GM21717 (cell line): ENCODE measurements at regions not wholly inside any gene's neighbourhood (a gene's known extent, or its start where the extent isn't known, plus 50 kb on each side); places are given as distances from the start of the nearest gene placed in this dataset.
"Not testable (repeated sequence)": the region's sequence is repeated elsewhere in the genome, so short reads cannot be mapped to it uniquely, and the experiment has no call there.

Experiments used
- ATAC-seq: cut with Tn5 transposase; IDR thresholded peaks from one replicate; pipeline ENCODE4 v1.9.1; 2021; ENCODE audit warnings: mild to moderate bottlenecking, moderate library complexity; ENCODE audit not compliant: unreplicated experiment

- no peak for ATAC-seq
These were observed 358.2 kb upstream of the FRG2C start for GRCh38 chr3:75305901-75306300.

GRCh38 chr3:75311306-75311705, 352.8 kb upstream of the FRG2C start:
- ATAC-seq = not testable (repeated sequence)

GRCh38 chr3:75312469-75312868, 351.7 kb upstream of the FRG2C start:
- not testable (repeated sequence) for ATAC-seq

- not testable (repeated sequence) for ATAC-seq
These were observed 344.4 kb upstream of the FRG2C start for GRCh38 chr3:75319776-75320175.

GRCh38 chr3:75320369-75320768, 343.8 kb upstream of the FRG2C start:
- ATAC-seq = no peak

GRCh38 chr3:75321060-75321459, 343.1 kb upstream of the FRG2C start:
- ATAC-seq = no peak

- not testable (repeated sequence) for ATAC-seq
These were observed 340.2 kb upstream of the FRG2C start for GRCh38 chr3:75323936-75324335.

GRCh38 chr3:75325716-75326115, 338.4 kb upstream of the FRG2C start:
- ATAC-seq = no peak

- ATAC-seq = no peak
These were observed 336.7 kb upstream of the FRG2C start for GRCh38 chr3:75327453-75327852.

GRCh38 chr3:75329476-75330097, 334.5 kb upstream of the FRG2C start:
- ATAC-seq = no peak

GRCh38 chr3:75330446-75330845, 333.7 kb upstream of the FRG2C start:
- ATAC-seq = not testable (repeated sequence)

GRCh38 chr3:75332090-75332489, 332.0 kb upstream of the FRG2C start:
- ATAC-seq = not testable (repeated sequence)

- ATAC-seq = no peak
These were observed 331.3 kb upstream of the FRG2C start for GRCh38 chr3:75332794-75333193.

- ATAC-seq = no peak
These were observed 329.8 kb upstream of the FRG2C start for GRCh38 chr3:75334299-75334698.

GRCh38 chr3:75337226-75337900, 326.8 kb upstream of the FRG2C start:
- ATAC-seq = no peak

- no peak for ATAC-seq
These were observed 325.8 kb upstream of the FRG2C start for GRCh38 chr3:75338342-75338741.

- no peak for ATAC-seq
These were observed 322.6 kb upstream of the FRG2C start for GRCh38 chr3:75341324-75342067.

GRCh38 chr3:75342425-75342824, 321.7 kb upstream of the FRG2C start:
- ATAC-seq = no peak

- not testable (repeated sequence) for ATAC-seq
These were observed 313.6 kb upstream of the FRG2C start for GRCh38 chr3:75350536-75350935.

GRCh38 chr3:75362086-75362784, 301.9 kb upstream of the FRG2C start:
- ATAC-seq = not testable (repeated sequence)

- not testable (repeated sequence) for ATAC-seq
These were observed 291.2 kb upstream of the FRG2C start for GRCh38 chr3:75372964-75373363.
